Renal cortex interstitium (tissue), 11 donors: ENCODE measurements at regions not wholly inside any gene's neighbourhood (a gene's known extent, or its start where the extent isn't known, plus 50 kb on each side); places are given as distances from the start of the nearest gene placed in this dataset.

ENCODE experiments used
- DNase-seq, 11 donors: peaks; one replicate each; pipeline ENCODE4 v3.0.0-alpha.2; 2013; ENCODE audit warnings: low read depth in 9 of 11, low spot score in 4 of 11; ENCODE audit errors: extremely low read depth in 1 of 11

DNA sequence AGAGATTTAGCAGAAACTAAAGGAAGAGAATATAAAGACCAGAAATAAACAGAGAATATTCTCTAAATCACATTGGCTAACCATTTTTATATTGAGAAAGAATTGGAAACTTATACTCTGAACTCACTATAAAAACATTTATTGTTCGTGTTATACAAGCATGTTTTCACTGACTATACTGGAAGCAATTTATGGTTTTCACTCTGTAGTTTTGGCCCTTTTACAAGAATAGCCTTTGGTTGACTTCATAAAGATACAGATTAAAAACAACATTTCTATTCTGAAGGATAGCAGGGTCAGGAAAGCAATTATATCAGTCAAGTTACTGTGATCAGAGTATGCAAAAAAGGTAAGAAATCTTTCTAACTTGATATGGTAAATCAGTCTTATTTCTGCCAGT is 965.7 kb upstream of the FAT3 start:
- no peak for DNase-seq

DNA sequence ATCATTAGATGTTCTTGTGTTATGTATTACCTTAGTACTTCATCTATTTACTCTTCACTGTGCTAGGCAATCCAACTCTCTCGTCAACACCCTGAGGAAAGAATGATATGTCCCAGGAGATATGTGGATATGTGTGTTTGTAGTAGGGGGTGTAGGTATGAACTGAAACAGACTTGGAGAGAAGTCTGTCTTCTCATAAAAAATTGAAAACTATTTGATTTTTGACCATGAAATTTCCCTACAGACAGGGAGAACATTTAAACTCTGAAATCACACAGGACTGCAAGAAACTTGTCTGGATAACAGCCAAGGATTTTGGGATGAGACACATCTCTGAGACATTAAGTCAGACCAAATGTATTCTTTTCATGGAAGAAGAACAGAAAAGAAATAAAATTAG is 967.0 kb upstream of the FAT3 start:
- no peak for DNase-seq

DNA sequence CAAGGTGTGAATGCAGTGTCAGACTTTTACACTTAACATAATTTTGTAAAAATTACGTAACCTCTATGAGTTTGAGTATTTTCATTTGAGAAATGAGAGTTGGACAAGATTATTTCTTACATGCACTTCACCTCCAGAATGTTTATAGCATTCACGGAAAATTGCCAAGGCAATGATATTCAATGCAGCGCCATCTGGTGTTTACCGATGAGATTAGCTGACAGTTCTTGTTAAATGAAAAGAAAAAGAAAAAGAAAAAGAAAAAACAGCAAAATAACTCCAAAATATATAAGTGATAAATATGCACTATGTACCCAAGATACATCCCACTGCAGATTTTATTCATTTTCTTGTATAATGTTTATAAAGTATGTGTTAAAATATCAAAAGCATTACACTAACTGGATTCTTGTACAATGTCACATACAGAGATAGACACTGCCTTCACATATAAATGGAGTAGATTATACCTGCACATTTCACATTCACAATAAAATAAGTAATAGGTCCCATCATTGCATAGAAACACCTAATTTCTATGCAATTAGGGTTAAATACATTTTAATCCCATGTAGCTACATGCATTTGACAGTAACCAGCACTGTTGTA is 976.3 kb upstream of the FAT3 start:
- DNase-seq = peak in 6 of 11 donors; percentile 3 to 48 (median 23)

DNA sequence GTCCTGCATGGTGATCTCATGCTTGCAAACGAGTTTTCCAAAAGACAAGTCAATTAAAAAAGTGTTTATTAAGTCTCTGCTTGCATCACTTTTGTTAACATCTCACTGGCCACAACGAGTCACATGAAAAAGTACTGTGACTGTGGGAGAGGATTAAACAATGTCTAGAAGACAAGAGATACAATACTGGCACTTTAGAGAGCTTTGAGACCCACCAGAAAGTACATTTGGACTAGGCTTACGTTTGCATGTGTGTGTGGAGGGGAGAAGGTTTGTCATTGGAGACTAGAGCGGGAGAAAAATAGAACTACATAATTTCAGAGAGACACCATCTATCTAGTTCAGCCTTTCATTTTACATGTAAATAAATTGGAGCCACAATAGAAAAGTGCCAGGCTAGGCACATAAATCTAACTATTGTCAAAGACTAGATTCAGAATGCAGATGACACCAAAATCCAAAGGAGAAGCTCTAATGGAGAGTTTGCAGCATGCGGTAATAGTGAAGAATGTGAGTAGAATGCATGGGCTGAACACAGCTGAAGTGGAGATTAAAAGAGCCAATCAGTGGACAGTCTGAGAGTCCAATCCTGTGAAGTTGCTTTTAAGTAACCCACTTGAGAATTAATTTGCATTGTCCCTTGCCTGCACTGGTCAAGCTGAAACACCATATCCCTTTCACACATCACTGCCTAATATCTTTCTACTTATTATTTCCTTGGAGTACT is 977.4 kb upstream of the FAT3 start:
- no peak for DNase-seq

DNA sequence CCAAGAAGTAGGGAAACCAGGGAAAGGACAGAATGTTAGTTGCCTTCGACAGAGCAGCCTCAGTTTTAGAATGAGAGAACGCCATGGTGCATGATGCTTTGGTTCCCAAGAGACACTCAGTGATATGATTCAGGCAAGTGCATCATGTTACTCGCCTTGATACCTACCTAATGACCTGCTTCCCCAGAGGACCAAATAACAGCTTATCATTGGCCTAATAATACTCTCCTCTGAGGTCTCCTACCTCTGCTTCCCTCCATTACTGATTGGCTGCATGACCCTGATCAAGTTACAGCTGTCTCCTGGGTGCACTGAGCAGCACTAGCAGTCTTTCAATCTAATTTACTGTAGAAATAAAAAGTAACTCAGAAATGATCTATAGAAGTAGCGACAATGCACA is 979.7 kb upstream of the FAT3 start:
- no peak for DNase-seq

DNA sequence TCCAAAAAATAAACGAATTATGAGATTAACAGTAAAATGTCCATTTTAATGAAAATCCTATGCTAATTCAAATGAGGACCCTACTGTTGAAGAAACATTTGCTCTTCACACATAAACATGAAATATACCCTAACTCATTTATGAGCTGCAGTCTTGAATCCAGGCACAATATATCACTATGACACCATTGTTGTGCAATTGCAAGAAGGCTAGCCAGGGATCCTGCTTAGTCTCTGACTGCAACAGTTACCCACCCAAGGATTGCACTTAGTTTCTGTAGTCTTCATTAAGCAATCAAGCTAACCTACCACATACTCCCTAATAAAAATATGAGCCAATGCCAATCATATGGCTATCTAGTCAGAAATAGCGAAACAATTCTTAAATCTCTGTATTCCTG is 981.0 kb upstream of the FAT3 start:
- no peak for DNase-seq

DNA sequence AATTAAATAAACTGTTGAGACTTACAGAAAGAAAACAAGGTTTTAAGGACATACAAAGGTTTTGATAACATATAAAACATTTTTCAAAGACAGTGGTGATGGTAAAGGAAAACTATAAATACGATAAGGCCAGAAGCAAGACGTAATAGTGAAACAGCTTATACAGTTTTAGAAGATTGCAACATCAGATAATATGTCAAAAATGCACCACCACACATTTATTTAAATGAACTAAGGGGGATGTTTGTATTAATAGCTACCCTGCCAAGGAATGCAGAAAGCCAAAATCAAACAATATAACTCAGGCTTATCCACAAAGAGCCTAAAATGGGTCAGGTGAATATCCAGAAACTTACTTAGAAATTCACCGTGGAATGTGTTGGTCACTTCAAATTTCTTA is 981.6 kb upstream of the FAT3 start:
- no peak for DNase-seq

DNA sequence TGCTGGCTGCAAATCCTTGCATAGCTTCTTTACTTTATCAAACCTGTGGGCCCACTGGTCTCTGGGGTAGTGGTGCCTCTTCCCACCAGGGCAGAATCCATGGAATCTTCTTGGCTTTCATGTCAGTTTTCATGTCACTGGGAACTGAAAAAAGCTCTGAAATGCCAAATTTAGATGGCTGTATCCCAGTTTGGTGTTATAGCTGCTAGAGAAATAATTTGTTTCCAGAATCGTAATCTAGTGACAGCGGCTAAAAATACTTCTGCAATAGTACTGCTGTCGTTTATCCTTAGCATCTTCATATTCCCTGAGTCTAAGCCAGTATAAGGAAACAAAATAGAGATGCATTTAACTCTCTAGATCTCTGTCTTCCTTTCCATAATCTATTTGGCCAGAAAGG is 983.4 kb upstream of the FAT3 start:
- no peak for DNase-seq

DNA sequence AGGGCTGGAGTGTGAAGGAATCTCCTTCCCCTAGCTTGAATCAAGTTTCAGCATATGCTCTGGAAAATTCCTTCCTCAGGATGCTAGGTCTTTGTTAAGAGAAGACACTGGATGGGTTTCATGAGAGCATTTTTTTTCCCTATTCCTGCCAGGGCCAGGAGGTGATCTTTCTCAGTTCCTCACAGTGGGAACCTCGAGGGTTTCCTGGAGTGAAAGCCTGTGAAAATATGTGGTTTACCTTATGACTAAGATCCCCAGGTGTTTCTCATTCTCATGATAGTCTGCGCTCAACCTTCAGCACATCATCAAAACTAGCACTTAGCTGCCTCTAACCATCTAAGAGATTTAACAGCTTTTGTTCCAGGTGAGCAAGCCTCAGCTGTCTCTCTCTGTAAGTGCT is 985.3 kb upstream of the FAT3 start:
- DNase-seq = no peak

DNA sequence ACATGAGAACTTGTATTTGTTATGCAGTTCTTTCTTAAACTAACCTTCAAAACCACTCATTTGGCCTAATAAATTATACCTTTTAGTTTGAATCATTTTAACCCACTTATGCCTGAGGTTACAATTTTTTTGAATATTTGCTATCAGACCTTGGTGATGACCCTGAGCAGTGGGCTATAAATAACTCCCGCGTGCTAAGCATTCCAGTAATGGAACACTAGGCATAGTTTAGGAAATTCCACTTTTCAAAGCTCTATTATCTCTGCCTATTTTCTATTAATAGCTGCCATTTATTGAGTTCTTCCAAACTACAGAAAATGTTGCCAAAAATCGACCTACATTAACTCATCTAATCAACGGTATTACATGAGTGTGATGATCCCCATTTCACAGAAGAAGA is 993.4 kb upstream of the FAT3 start:
- DNase-seq = no peak

DNA sequence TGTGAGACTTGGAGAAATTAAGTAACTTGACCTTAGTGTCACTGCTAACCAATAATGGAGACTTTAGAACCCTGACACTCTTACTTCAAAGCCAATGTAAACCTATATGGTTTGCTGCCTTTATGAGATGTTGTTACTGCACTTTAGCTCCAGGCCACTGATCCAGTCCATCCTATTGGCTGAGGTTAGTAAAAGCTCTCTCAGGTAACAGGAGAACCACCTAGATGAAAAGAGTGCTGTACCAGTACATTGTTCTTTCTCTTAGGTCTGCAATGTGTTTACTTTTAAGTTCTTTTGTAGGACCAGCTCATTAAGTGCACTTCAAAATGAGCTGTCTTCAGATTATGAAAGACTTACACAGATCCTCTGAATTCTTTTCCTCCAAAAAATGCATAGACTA is 994.0 kb upstream of the FAT3 start:
- no peak for DNase-seq

DNA sequence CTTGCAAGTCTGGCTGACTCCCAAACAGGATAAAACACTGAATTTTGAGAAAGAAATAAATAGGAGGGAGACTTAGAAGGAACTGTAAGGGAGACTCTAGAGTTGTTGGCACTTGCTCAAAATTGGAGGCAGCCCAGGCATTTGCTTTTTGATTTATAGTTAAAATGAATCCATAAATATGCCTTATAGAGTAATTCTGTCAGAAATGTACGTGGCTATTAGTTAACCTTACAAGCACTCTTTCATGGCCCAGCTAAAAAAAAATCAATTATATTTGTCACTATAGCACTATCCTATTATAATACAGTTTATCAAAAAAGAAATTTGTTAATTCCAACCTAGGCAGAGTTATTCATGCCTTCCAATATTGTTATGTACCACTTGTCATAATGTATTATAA is 1000.0 kb upstream of the CHORDC1 start:
- DNase-seq = no peak

DNA sequence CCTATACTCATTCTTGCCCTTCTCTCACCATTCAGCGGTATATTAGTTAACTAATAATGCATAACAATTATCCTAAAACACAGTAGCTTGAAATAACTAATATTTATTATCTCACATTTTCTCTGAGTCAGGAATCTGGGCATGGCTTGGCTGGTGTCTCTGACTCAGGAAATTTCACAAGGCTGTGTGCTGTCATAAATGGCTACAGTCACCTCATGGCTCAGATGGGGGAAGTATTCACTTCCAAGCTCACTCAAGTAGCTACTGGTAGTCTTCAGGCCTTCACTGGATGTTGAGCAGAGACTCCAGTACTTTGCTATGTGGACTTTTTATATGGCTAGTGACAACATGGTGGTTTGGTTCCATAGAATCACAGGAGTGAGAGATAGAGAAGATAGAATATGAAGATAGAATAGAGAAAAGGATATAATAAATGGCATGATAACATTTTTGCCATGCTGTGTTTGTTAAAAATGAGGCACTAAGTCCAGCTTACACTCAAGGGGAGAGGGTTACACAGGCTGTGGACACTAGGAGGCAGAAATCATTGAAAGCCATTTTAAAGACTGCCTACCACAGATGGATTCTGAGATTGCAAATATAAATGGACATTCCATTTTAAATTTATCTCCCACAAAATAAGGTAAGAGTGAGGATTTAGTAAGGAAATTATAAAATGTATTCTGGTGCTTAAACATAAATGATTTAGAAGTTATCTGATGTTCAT is 997.8 kb upstream of the CHORDC1 start:
- DNase-seq = no peak

DNA sequence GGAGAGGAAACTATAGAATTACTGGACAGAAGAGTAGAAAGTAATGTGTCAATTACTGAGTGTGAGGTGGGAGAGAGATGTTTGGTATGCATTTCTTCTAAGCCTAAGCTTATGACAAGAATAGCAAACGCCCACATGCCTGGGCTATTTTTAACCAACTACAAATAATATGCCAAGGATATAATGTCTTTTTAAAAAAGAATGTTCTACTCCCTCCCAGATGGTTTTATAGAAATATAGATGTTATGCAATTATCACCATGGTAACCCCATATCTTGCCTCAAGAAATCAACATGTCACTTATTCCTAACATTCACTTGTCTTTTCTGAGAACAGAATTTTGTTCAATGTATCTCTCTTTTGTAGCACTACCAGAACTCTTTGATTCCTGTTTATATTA is 996.7 kb upstream of the CHORDC1 start:
- no peak for DNase-seq

DNA sequence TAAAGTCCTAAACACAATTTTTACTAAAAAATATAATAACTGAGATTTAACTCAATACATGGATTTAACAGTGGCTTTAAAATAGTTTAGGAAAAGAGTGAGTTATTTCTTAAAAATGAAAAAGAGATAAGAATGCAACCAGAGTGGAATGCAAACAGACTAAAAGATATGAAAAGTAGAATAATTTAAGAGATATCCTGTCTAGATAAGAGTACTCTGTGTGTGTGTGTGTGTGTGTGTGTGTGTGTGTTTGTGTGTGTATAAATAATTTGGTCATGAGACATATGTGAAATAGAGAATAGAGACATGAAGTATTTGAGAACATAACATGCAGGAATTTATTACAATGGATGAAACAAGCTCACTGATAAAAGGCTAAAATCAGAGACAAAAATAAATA is 986.9 kb upstream of the CHORDC1 start:
- no peak for DNase-seq

DNA sequence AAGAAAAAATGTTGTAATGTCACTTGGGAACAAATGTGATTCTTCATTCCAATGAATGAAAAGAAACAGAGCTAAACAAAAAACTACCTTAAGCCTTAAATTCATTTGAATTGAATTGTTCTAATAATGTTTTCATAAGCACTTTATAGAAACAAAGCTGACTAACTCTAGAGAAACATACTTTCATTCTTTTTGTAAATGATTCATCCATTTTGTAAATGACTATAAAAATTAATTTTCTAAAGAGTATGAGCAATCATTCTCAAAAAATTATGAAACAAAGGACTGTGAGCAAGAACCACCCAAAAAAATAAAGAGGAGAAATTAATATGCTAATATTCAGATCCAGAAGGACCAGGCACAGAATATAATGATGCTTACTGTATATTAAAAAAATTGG is 986.5 kb upstream of the CHORDC1 start:
- no peak for DNase-seq

DNA sequence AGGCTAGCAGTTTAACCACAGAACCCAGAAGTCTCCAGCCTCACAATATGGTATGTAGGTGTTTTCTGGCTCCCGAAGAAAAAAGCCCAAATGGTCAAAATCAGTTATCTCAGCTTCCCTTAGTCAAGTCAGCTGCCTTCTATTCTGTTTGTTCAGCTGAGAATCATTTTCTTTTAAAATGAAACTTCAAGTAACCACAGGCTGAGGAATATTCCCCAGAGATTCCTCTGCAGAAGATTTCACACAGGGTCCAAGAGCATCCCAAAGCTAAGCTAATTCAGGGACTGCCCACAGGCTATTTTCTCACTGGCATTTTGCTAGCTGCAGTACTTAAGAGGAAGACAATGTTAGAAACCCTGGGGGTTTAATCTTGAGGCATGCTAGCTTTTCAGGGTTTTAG is 977.0 kb upstream of the CHORDC1 start:
- no peak for DNase-seq

DNA sequence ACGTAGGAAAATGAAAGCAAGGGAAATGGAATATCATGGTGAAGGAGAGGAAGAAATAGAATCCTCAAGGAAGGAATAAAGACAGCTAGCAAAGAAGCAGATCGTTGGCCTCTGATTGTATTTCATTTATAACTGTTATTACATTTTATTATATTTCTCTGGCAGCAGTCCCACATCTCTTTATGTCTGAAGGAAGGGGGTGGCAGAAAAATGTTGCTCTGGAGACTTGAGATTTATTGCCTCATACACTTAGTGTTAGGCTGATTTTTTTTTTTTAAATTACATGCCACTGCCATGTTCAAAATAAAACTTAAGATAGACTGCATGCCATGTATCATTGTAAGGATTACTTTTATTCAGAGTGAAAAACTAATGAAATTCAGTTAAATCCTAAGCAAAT is 971.7 kb upstream of the CHORDC1 start:
- peak in 1 of 11 donors; percentile 2 for DNase-seq

DNA sequence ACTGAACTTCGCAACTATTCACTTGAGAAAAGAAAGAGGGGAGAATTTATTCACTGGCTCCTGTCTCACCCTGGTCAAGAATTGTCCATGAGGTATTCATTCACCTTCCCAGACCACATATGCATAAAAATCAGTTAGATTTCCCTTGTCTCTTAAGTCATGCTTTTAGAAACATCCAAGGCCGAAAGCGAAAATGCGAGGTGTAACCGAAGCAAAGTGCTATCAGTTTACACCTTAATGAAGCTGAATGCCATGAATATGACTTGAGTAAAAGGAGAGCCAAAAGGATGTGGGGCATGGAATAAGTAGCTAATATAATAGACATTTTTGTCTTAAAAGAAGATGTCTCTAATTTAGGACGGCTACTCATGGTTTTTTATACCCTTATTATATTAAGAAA is 965.6 kb upstream of the CHORDC1 start:
- no peak for DNase-seq

DNA sequence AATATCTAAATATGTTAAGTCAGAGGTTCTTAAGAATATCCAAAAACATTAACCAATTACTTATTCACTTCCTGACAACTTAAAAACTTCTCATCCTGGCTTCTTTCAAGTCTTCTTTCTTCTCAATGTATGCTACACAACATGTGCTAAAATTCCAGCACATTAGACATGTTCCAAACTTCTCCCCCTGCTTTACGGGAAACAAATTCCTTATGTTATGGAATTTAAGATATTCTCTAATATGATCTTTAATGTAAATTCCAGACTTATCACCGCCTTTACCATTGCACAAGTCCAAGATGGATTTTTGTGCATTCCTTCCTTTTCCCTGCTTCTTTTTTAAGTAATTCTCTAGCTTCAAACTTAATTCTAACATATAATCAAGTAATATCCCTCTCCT is 964.5 kb upstream of the CHORDC1 start:
- DNase-seq = no peak

DNA sequence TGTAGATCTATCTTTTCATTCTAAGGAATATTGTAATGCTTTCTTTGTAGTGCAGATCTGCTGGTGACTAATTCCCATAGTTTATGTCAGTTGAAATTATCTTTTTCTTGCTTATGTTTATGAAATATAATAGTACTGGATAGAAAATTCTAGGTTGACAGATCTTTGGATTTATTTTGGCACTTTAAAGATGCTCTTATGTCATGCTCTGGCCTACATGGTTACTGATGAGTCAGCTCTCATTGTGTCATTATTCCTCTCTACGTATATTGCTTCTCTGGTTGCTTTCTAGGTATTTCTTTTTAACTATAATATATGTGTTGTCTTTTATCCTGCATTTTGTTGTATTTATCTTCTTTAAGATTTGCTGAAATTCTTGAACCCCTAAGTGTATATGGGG is 955.5 kb upstream of the CHORDC1 start:
- no peak for DNase-seq
